SK-N-SH treated with all-trans-retinoic acid at 6 μM for 48 hours (cell line): ENCODE measurements at regions not wholly inside any gene's neighbourhood (a gene's known extent, or its start where the extent isn't known, plus 50 kb on each side); places are given as distances from the start of the nearest gene placed in this dataset.

Experiments used
- CSDC2 ChIP-seq: fragments of 250-450 bp; sonication (Bioruptor Pico); IDR thresholded peaks from 2 replicates; pipeline ENCODE4 v1.5.0; 2020; ENCODE audit warnings: mild to moderate bottlenecking, moderate library complexity
- ESRRG ChIP-seq: fragments of 250-450 bp; sonication (Bioruptor Pico); IDR thresholded peaks from 2 replicates; pipeline ENCODE4 v1.6.1; 2021; ENCODE audit warnings: mild to moderate bottlenecking
- GLIS3 ChIP-seq: fragments of 250-450 bp; sonication (Bioruptor Pico); IDR thresholded peaks from 2 replicates; pipeline ENCODE4 v1.5.0; 2020; ENCODE audit warnings: mild to moderate bottlenecking, moderate library complexity
- ZC3H10 ChIP-seq: fragments of 250-450 bp; sonication (Bioruptor Pico); IDR thresholded peaks from 2 replicates; pipeline ENCODE4 v1.5.1; 2021; ENCODE audit warnings: mild to moderate bottlenecking, moderate library complexity
- ZFP30 ChIP-seq: fragments of 450-650 bp; formaldehyde crosslinking; IDR thresholded peaks from 2 replicates; pipeline ENCODE4 v1.5.0; 2022; ENCODE audit warnings: mild to moderate bottlenecking, moderate library complexity
- TF ChIP-seq, protein P1 (sequence below): fragments of 250-450 bp; sonication (Bioruptor Pico); IDR thresholded peaks from 2 replicates; pipeline ENCODE4 v1.8.0; 2020; ENCODE audit warnings: mild to moderate bottlenecking, moderate library complexity, borderline replicate concordance
- TF ChIP-seq, protein P2 (sequence below): fragments of 250-450 bp; sonication (Bioruptor Pico); IDR thresholded peaks from 2 replicates; pipeline ENCODE4 v1.5.1; 2020; ENCODE audit warnings: low read depth, mild to moderate bottlenecking, moderate library complexity

DNA sequence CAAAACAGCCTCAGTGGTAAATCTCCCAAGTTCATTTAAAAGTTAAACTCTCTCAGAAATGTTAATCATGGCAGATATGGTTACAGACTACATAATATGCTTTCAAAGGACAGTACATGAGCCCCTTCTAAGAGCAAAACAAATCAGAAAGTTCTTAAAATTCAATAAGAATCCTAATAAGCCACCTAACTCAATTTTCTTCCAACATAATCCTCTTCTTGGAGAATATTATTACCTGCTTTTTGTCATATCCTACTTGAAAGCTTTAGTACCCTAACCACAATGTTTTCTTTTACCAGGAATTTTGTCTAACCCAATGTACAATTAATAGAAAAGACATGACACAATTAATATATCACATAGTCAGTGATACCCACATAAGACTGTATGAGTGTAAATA lies 236.5 kb upstream of the ATP2B1 start:
- no peak for TF ChIP-seq ESRRG
- TF ChIP-seq, protein P1, sequence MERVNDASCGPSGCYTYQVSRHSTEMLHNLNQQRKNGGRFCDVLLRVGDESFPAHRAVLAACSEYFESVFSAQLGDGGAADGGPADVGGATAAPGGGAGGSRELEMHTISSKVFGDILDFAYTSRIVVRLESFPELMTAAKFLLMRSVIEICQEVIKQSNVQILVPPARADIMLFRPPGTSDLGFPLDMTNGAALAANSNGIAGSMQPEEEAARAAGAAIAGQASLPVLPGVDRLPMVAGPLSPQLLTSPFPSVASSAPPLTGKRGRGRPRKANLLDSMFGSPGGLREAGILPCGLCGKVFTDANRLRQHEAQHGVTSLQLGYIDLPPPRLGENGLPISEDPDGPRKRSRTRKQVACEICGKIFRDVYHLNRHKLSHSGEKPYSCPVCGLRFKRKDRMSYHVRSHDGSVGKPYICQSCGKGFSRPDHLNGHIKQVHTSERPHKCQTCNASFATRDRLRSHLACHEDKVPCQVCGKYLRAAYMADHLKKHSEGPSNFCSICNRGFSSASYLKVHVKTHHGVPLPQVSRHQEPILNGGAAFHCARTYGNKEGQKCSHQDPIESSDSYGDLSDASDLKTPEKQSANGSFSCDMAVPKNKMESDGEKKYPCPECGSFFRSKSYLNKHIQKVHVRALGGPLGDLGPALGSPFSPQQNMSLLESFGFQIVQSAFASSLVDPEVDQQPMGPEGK (CRISPR knock-in tag): peak; percentile 66; the same call in 1 of the 2 replicates
- no peak for TF ChIP-seq GLIS3 (CRISPR knock-in tag)
- TF ChIP-seq ZFP30 (CRISPR knock-in tag): no peak
- TF ChIP-seq ZC3H10: peak; percentile 22; the same call in 1 of the 2 replicates
- TF ChIP-seq CSDC2 (CRISPR knock-in tag): no peak
- TF ChIP-seq, protein P2, sequence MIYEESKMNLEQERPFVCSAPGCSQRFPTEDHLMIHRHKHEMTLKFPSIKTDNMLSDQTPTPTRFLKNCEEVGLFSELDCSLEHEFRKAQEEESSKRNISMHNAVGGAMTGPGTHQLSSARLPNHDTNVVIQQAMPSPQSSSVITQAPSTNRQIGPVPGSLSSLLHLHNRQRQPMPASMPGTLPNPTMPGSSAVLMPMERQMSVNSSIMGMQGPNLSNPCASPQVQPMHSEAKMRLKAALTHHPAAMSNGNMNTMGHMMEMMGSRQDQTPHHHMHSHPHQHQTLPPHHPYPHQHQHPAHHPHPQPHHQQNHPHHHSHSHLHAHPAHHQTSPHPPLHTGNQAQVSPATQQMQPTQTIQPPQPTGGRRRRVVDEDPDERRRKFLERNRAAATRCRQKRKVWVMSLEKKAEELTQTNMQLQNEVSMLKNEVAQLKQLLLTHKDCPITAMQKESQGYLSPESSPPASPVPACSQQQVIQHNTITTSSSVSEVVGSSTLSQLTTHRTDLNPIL (CRISPR knock-in tag): no peak
